HCT116 (cell line): ENCODE measurements at regions not wholly inside any gene's neighbourhood (a gene's known extent, or its start where the extent isn't known, plus 50 kb on each side); places are given as distances from the start of the nearest gene placed in this dataset.

Experiments
- CEBPB ChIP-seq: IDR thresholded peaks from 2 replicates; pipeline ENCODE4 v1.6.1; 2012; ENCODE audit warnings: low read depth
- CTCF ChIP-seq, 3 experiments: fragments of 200-600 bp in 1 of 3; sonication (generic) in 1 of 3; IDR thresholded peaks in 2 of 3; conservative IDR thresholded peaks in 1 of 3; 2 replicates each; pipeline ENCODE4 v1.5.1; 2012 to 2017; ENCODE audit warnings: low read depth in 2 of 3, low read length in 2 of 3, antibody characterized with exemption in 1 of 3, borderline replicate concordance in 1 of 3, control low read depth in 1 of 3, mild to moderate bottlenecking in 1 of 3, mixed read lengths in 1 of 3, mixed run types in 1 of 3, moderate library complexity in 1 of 3; ENCODE audit not compliant: insufficient read depth in 1 of 3
- EZH2phosphoT487 ChIP-seq: fragments of 200-600 bp; IDR thresholded peaks from 2 replicates; pipeline ENCODE4 v1.6.1; 2018; ENCODE audit warnings: antibody characterized with exemption, borderline replicate concordance
- POLR2A ChIP-seq: IDR thresholded peaks from 2 replicates; pipeline ENCODE4 v1.7.0; 2011; ENCODE audit warnings: borderline replicate concordance; ENCODE audit not compliant: insufficient read depth, insufficient read length; ENCODE audit errors: extremely low read depth
- POLR2AphosphoS5 ChIP-seq: IDR thresholded peaks from 2 replicates; pipeline ENCODE4 v1.6.1; 2011; ENCODE audit warnings: mild to moderate bottlenecking, low read depth, low read length, moderate library complexity
- REST ChIP-seq: IDR thresholded peaks from 2 replicates; pipeline ENCODE4 v1.6.1; 2012; ENCODE audit warnings: low read depth
- ZFX ChIP-seq: fragments of 450-650 bp; IDR thresholded peaks from 2 replicates; pipeline ENCODE4 v1.6.1; 2017

- no peak for TF ChIP-seq ZFX
- TF ChIP-seq CTCF (IDR thresholded peaks at IDR 0.05 in 2 of 3, conservative IDR thresholded peaks at IDR 0.05 in 1 of 3; ENCODE audit: borderline replicate concordance in 1 of 3, insufficient read depth in 1 of 3, low read depth in 2 of 3, low read length in 2 of 3), result no peak
- no peak for TF ChIP-seq POLR2AphosphoS5
- no peak for TF ChIP-seq POLR2A
- TF ChIP-seq CEBPB, result no peak
- TF ChIP-seq REST, result no peak
- TF ChIP-seq EZH2phosphoT487, result no peak
Measured at GRCh38 chr4:92136434-92136833, 167.3 kb upstream of the GRID2 start.
